HG02678 (cell line): ENCODE measurements at regions not wholly inside any gene's neighbourhood (a gene's known extent, or its start where the extent isn't known, plus 50 kb on each side); places are given as distances from the start of the nearest gene placed in this dataset.

Experiments used
- ATAC-seq: cut with Tn5 transposase; IDR thresholded peaks from one replicate; pipeline ENCODE4 v1.9.1; 2021; ENCODE audit warnings: mild to moderate bottlenecking, moderate library complexity; ENCODE audit not compliant: unreplicated experiment

- ATAC-seq, result no peak
Observed at GRCh38 chr4:22030881-22031280, 82.3 kb upstream of the KCNIP4 start.

GRCh38 chr4:22030307-22030706 lies 81.7 kb upstream of the KCNIP4 start:
- no peak for ATAC-seq

- ATAC-seq, result no peak
Observed at GRCh38 chr4:22029803-22030202, 81.2 kb upstream of the KCNIP4 start.

- no peak for ATAC-seq
Observed at GRCh38 chr4:22021106-22021505, 72.5 kb upstream of the KCNIP4 start.

GRCh38 chr4:22020129-22020528 lies 71.6 kb upstream of the KCNIP4 start:
- no peak for ATAC-seq

GRCh38 chr4:22019676-22020075 lies 71.1 kb upstream of the KCNIP4 start:
- no peak for ATAC-seq

GRCh38 chr4:22014222-22014741 lies 65.7 kb upstream of the KCNIP4 start:
- ATAC-seq, result no peak

GRCh38 chr4:22003878-22004277 lies 55.3 kb upstream of the KCNIP4 start:
- ATAC-seq, result no peak
